ENCODE measurements at regions not wholly inside any gene's neighbourhood (a gene's known extent, or its start where the extent isn't known, plus 50 kb on each side); places are given as distances from the start of the nearest gene placed in this dataset.

DNA sequence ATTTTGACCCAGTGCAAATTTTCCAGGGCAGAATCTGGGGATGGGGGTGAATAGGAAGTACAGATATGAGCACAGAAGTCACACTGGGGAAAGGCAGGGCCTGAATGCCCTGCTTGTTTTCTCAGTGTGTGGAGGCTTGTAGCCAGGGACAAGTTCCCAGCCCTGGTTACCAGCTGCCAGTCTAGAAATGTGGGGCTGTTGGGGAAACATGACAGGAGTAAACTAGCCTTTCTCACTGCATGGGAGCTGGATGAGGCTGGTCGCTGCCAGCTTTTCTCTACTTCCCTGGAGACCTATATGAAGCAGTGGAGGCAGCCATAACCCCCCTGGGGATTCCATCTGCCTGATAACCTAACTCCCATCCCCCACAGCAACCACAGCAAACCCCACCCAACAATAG lies 2267.7 kb downstream of the PCDH9 start:
- Histone ChIP-seq H3K9ac (ENCODE audit: extremely low read depth, insufficient read length, low read length) (no peak overlapping the region), H4K8ac (replicated peaks; ENCODE audit: insufficient read length, low read depth, low read length) (no peak overlapping the region), H2BK12ac (ENCODE audit: insufficient read length, low read depth, low read length) (no peak overlapping the region), H2BK15ac (ENCODE audit: low read depth, low read length) (no peak overlapping the region), H3K79me2 (ENCODE audit: insufficient read depth, low read length) (no peaks in the 10 kb centered on the region), H4K5ac (ENCODE audit: insufficient read length, low read depth, low read length) (no peak overlapping the region), H3K18ac (ENCODE audit: insufficient read length, low read depth, low read length) (no peak overlapping the region), H3T11ph (ENCODE audit: low read length) (no peak overlapping the region), H3K23ac (ENCODE audit: insufficient read length, low read depth, low read length) (no peak overlapping the region), H3K9me3 (ENCODE audit: control insufficient read depth, low read depth, low read length) (no peaks in the 10 kb centered on the region), H4K91ac (ENCODE audit: insufficient read length, low read depth, low read length) (no peak overlapping the region), H3K14ac (ENCODE audit: insufficient read depth, low read length) (no peak overlapping the region), H3K4me2 (ENCODE audit: insufficient read depth, insufficient read length, low read length) (no peak overlapping the region), H3K79me1 (ENCODE audit: insufficient read depth, low read depth, low read length, poor library complexity, severe bottlenecking) (no peaks in the 10 kb centered on the region), H4K20me1 (ENCODE audit: control insufficient read depth, insufficient read depth, insufficient read length) (no peaks in the 10 kb centered on the region), H2AFZ (ENCODE audit: low read length) (no peak overlapping the region), H3K4me1 (ENCODE audit: insufficient read depth, low read length) (no peaks in the 10 kb centered on the region), H3K27ac (ENCODE audit: insufficient read length, low read depth, low read length) (no peak overlapping the region), H3K56ac (ENCODE audit: insufficient read length, low read depth, low read length) (no peak overlapping the region), H2BK20ac (ENCODE audit: low read depth, low read length, poor library complexity, severe bottlenecking) (no peak overlapping the region), H3K4ac (ENCODE audit: low read depth, low read length) (no peak overlapping the region), H2BK5ac (ENCODE audit: insufficient read length, low read length) (no peak overlapping the region), H3K27me3 (ENCODE audit: insufficient read depth, low read length) (no peaks in the 10 kb centered on the region), H3K23me2 (ENCODE audit: insufficient read length, low read depth, low read length, poor library complexity, severe bottlenecking) (no peaks in the 10 kb centered on the region), H2BK120ac (ENCODE audit: low read depth, low read length, poor library complexity, severe bottlenecking) (no peak overlapping the region), H2AK5ac (ENCODE audit: insufficient read length, low read length) (no peak overlapping the region)
- Mint-ChIP-seq H3K4me3 (no peak overlapping the region), H3K9me3 (peaks cover 0 to 4% of the 10 kb centered on the region in 2 experiments; a peak in 2 of 5 replicates), H3K27me3 (ENCODE audit: low read depth) (peaks cover 2% of the 10 kb centered on the region; the same call in 1 of the 2 replicates), H3K27ac (peak overlapping the region in 2 of 3 experiments; percentile 58 to 96; a peak in 2 of 7 replicates), H3K4me1 (no peaks in the 10 kb centered on the region; a peak in 1 of 4 replicates), H3K36me3 (ENCODE audit: insufficient read depth in 1 of 3, low read depth in 3 of 3) (peaks cover 0 to 2% (median 0%) of the 10 kb centered on the region in 3 experiments; a peak in 1 of 7 replicates)
- no peak for DNase-seq
- TF ChIP-seq CTCF (conservative IDR thresholded peaks at IDR 0.05): no peak
- WGBS (ENCODE audit: extremely low coverage, insufficient read length, low lambda C conversion rate): no CpG with 5 or more reads among the region's 1 CpG
